Uterus (tissue), 2 donors: ENCODE measurements at regions not wholly inside any gene's neighbourhood (a gene's known extent, or its start where the extent isn't known, plus 50 kb on each side); places are given as distances from the start of the nearest gene placed in this dataset.

Source experiments
- CTCF ChIP-seq, 4 experiments: fragments of 200-600 bp in 2 of 4; fragments of 450-650 bp in 2 of 4; sonication (generic) in 2 of 4; IDR thresholded peaks; one replicate each; pipeline ENCODE4 v1.5.1; 2016 to 2019; ENCODE audit warnings: antibody characterized with exemption in 4 of 4, mild to moderate bottlenecking in 2 of 4, moderate library complexity in 1 of 4
- POLR2A ChIP-seq, 2 donors: fragments of 450-650 bp; IDR thresholded peaks; one replicate each; pipeline ENCODE4 v1.6.1; 2016; ENCODE audit warnings: antibody characterized with exemption in 2 of 2, mild to moderate bottlenecking in 1 of 2, moderate library complexity in 1 of 2

GRCh38 chr11:30749268-30749667 lies 163.1 kb upstream of the MPPED2 start:
- no peak for TF ChIP-seq CTCF (IDR thresholded peaks at IDR 0.05)
- TF ChIP-seq POLR2A (IDR thresholded peaks at IDR 0.05), result no peak
